Uterus (tissue), 2 donors: ENCODE measurements at regions not wholly inside any gene's neighbourhood (a gene's known extent, or its start where the extent isn't known, plus 50 kb on each side); places are given as distances from the start of the nearest gene placed in this dataset.

Experiments used
- POLR2A ChIP-seq, 2 donors: fragments of 450-650 bp; IDR thresholded peaks; one replicate each; pipeline ENCODE4 v1.6.1; 2016; ENCODE audit warnings: antibody characterized with exemption in 2 of 2, mild to moderate bottlenecking in 1 of 2, moderate library complexity in 1 of 2
- TF ChIP-seq, protein P1 (sequence below), 4 experiments: fragments of 200-600 bp in 2 of 4; fragments of 450-650 bp in 2 of 4; sonication (generic) in 2 of 4; IDR thresholded peaks; one replicate each; pipeline ENCODE4 v1.5.1; 2016 to 2019; ENCODE audit warnings: antibody characterized with exemption in 4 of 4, mild to moderate bottlenecking in 2 of 4, moderate library complexity in 1 of 4

DNA sequence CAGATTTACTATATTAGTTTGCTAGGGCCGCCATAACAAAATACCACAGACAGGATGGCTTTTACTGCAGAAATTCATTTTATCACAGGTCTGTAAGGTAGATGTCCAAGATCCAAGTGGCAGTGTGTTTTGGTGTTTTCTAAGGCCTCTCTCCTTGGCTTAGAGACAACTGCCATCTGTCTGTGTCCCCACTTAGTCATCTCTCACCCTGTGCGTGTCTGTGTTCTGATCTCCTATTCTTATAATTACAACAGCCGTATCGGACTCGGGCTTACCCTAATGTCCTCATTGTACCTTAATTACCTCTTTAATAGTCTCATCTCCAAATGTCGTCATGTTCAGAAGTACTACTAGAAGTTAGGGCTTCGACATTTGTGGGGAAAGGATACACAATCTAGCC lies 362.3 kb upstream of the CDH19 start:
- TF ChIP-seq, protein P1, sequence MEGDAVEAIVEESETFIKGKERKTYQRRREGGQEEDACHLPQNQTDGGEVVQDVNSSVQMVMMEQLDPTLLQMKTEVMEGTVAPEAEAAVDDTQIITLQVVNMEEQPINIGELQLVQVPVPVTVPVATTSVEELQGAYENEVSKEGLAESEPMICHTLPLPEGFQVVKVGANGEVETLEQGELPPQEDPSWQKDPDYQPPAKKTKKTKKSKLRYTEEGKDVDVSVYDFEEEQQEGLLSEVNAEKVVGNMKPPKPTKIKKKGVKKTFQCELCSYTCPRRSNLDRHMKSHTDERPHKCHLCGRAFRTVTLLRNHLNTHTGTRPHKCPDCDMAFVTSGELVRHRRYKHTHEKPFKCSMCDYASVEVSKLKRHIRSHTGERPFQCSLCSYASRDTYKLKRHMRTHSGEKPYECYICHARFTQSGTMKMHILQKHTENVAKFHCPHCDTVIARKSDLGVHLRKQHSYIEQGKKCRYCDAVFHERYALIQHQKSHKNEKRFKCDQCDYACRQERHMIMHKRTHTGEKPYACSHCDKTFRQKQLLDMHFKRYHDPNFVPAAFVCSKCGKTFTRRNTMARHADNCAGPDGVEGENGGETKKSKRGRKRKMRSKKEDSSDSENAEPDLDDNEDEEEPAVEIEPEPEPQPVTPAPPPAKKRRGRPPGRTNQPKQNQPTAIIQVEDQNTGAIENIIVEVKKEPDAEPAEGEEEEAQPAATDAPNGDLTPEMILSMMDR (IDR thresholded peaks at IDR 0.05) = no peak
- no peak for TF ChIP-seq POLR2A (IDR thresholded peaks at IDR 0.05)
